CD8-positive, alpha-beta memory T cell (primary cell): ENCODE measurements at regions not wholly inside any gene's neighbourhood (a gene's known extent, or its start where the extent isn't known, plus 50 kb on each side); places are given as distances from the start of the nearest gene placed in this dataset.

ENCODE experiments used
- CTCF ChIA-PET: fragments of 350-600 bp; sonication (Branson Sonifier 250); formaldehyde crosslinking; loops from one replicate; lab custom pipeline; 2021; ENCODE audit warnings: antibody characterized with exemption; lab: Charles Lee
- POLR2A ChIA-PET: fragments of 350-600 bp; sonication (Branson Sonifier 250); formaldehyde crosslinking; loops from one replicate; lab custom pipeline; 2021; ENCODE audit warnings: antibody characterized with exemption; lab: Charles Lee
- DNase-seq, 5 donors: peaks; one replicate each; pipeline versions ENCODE4 v3.0.0 to v3.0.0-alpha.2; 2020 to 2022; ENCODE audit warnings: mixed read lengths in 1 of 5
- H3K27ac ChIP-seq: one replicate; pipeline ENCODE4 v1.7.0; 2013; ENCODE audit warnings: low read depth, mild to moderate bottlenecking, low read length, moderate library complexity
- H3K27me3 ChIP-seq: 2 replicates; pipeline ENCODE4 v1.7.0; 2013; ENCODE audit warnings: low read length, mild to moderate bottlenecking; ENCODE audit not compliant: insufficient read depth, poor library complexity, severe bottlenecking
- H3K36me3 ChIP-seq: 2 replicates; pipeline ENCODE4 v1.7.0; 2013; ENCODE audit warnings: mild to moderate bottlenecking, low read length, moderate library complexity; ENCODE audit not compliant: insufficient read depth
- H3K4me1 ChIP-seq: 2 replicates; pipeline ENCODE4 v1.7.0; 2013; ENCODE audit warnings: mild to moderate bottlenecking, low read length, moderate library complexity; ENCODE audit not compliant: insufficient read depth
- H3K4me3 ChIP-seq: 2 replicates; pipeline ENCODE4 v1.7.0; 2013; ENCODE audit warnings: mild to moderate bottlenecking, low read length
- H3K9me3 ChIP-seq: 2 replicates; pipeline ENCODE4 v1.7.0; 2013; ENCODE audit warnings: mild to moderate bottlenecking, low read length
- H3K27ac Mint-ChIP-seq, 8 donors: one replicate each; pipeline ENCODE4 v1.8.0; 2020 to 2021; ENCODE audit warnings: mixed read lengths in 8 of 8, mild to moderate bottlenecking in 6 of 8, inconsistent platforms in 3 of 8, moderate library complexity in 3 of 8
- H3K27me3 Mint-ChIP-seq, 2 donors: one replicate each; pipeline ENCODE4 v1.8.0; 2020 to 2021; ENCODE audit warnings: mixed read lengths in 2 of 2, mild to moderate bottlenecking in 1 of 2, moderate library complexity in 1 of 2
- H3K36me3 Mint-ChIP-seq, 3 donors: one replicate each; pipeline ENCODE4 v1.8.0; 2020 to 2021; ENCODE audit warnings: mixed read lengths in 3 of 3, inconsistent platforms in 1 of 3, mild to moderate bottlenecking in 1 of 3
- H3K4me1 Mint-ChIP-seq, 3 donors: one replicate each; pipeline ENCODE4 v1.8.0; 2020 to 2021; ENCODE audit warnings: mixed read lengths in 3 of 3, inconsistent platforms in 1 of 3, mild to moderate bottlenecking in 1 of 3
- H3K4me3 Mint-ChIP-seq, 7 donors: one replicate each; pipeline ENCODE4 v1.8.0; 2020 to 2021; ENCODE audit warnings: mixed read lengths in 7 of 7, mild to moderate bottlenecking in 6 of 7, moderate library complexity in 4 of 7, inconsistent platforms in 2 of 7
- H3K9me3 Mint-ChIP-seq, 5 donors: one replicate each; pipeline ENCODE4 v1.8.0; 2020 to 2022; ENCODE audit warnings: mixed read lengths in 5 of 5, mild to moderate bottlenecking in 3 of 5, moderate library complexity in 2 of 5, inconsistent platforms in 1 of 5

- ChIA-PET POLR2A (no interaction called here), CTCF (no interaction called here)
- H3K9me3 ChIP-seq: no peaks in the 10 kb centered on the region
- no peaks in the 10 kb centered on the region for H3K4me1 Mint-ChIP-seq
- H3K27ac Mint-ChIP-seq: no peak overlapping the region
- no peaks in the 10 kb centered on the region for H3K4me1 ChIP-seq
- H3K4me3 Mint-ChIP-seq: no peak overlapping the region
- H3K9me3 Mint-ChIP-seq: peaks cover 2 to 16% (median 6%) of the 10 kb centered on the region in 5 donors
- no peaks in the 10 kb centered on the region for H3K27me3 Mint-ChIP-seq
- H3K27me3 ChIP-seq: no peaks in the 10 kb centered on the region
- no peaks in the 10 kb centered on the region for H3K36me3 Mint-ChIP-seq
- H3K36me3 ChIP-seq: no peaks in the 10 kb centered on the region
- no peak overlapping the region for H3K27ac ChIP-seq
- DNase-seq: no peak
- H3K4me3 ChIP-seq: no peak overlapping the region
Measured at GRCh38 chr13:64531400-64531799, 2698.7 kb downstream of the PCDH9 start.

DNA sequence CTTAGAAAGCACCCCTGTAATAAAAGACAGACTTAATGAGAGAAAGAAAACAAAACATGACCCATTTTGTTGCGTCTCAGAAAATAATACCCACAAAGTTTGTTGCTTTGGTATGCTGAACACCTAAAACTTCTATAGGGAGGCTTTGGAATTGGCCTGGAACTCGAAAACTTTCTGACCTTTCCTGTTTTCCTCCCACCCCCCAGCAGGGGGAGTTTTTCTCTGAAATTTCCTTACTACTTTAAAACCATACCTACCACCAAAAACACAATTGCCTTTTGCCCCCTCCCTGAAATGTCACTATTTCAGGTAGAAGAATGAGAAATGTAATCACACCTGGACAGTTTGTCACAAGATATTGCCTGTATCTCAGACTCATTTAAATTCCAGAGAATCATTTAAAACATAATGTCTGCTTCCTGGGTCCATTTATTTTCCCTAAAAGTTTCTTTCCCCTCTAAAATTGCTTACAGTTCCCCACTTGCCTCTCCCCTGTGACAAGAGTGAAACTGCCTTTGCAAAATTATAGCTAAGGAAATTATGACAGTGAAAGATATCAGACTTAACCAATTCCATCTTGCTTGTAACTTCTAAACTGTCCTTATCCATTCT, 2700.2 kb downstream of the PCDH9 start:
- Mint-ChIP-seq H3K36me3 (no peaks in the 10 kb centered on the region), H3K4me1 (no peaks in the 10 kb centered on the region), H3K4me3 (no peak overlapping the region), H3K9me3 (peaks cover 4 to 24% (median 12%) of the 10 kb centered on the region in 5 donors), H3K27ac (no peak overlapping the region), H3K27me3 (no peaks in the 10 kb centered on the region)
- no peak for DNase-seq
- ChIA-PET CTCF (no interaction called here), POLR2A (no interaction called here)
- no peaks in the 10 kb centered on the region for H3K36me3 ChIP-seq
- no peaks in the 10 kb centered on the region for H3K9me3 ChIP-seq
- no peaks in the 10 kb centered on the region for H3K4me1 ChIP-seq
- no peak overlapping the region for H3K27ac ChIP-seq
- H3K4me3 ChIP-seq: no peak overlapping the region
- H3K27me3 ChIP-seq: no peaks in the 10 kb centered on the region

GRCh38 chr13:64528838-64529237, 2701.3 kb downstream of the PCDH9 start:
- no peak for DNase-seq
- H3K27ac ChIP-seq: no peak overlapping the region
- H3K4me3 ChIP-seq: no peak overlapping the region
- Mint-ChIP-seq H3K9me3 (peaks cover 4 to 19% (median 12%) of the 10 kb centered on the region in 5 donors), H3K4me3 (no peak overlapping the region), H3K27ac (no peak overlapping the region), H3K27me3 (no peaks in the 10 kb centered on the region), H3K36me3 (no peaks in the 10 kb centered on the region), H3K4me1 (no peaks in the 10 kb centered on the region)
- CTCF ChIA-PET: no interaction called here
- no peaks in the 10 kb centered on the region for H3K9me3 ChIP-seq
- POLR2A ChIA-PET: no interaction called here
- no peaks in the 10 kb centered on the region for H3K4me1 ChIP-seq
- H3K27me3 ChIP-seq: no peaks in the 10 kb centered on the region
- no peaks in the 10 kb centered on the region for H3K36me3 ChIP-seq

DNA sequence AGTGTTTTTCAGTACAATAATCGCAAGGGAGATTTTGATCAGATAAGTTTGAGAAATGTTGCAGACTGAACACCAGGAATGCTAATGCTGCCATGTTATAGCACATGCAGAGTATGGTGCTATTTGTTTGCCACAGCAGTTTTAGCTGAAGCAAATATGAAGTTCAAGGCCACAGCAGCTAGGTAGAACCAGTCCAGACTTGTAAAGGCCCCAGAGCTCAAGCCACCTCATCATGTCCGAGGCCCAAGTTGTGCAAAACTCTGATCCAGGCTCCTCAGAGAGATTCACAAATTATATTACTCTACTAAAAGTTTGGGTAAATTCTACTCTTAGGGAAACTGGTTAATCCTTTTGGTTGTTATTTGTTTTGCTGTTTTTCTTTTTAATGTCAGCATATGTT, 2702.6 kb downstream of the PCDH9 start:
- Histone ChIP-seq H3K27me3 (no peaks in the 10 kb centered on the region), H3K4me3 (no peak overlapping the region), H3K36me3 (no peaks in the 10 kb centered on the region), H3K27ac (no peak overlapping the region), H3K4me1 (no peaks in the 10 kb centered on the region), H3K9me3 (no peaks in the 10 kb centered on the region)
- no peaks in the 10 kb centered on the region for H3K4me1 Mint-ChIP-seq
- no peaks in the 10 kb centered on the region for H3K36me3 Mint-ChIP-seq
- peaks cover 4 to 26% (median 9%) of the 10 kb centered on the region in 5 donors for H3K9me3 Mint-ChIP-seq
- no peak overlapping the region for H3K27ac Mint-ChIP-seq
- no peak for DNase-seq
- H3K4me3 Mint-ChIP-seq: no peak overlapping the region
- ChIA-PET CTCF (no interaction called here), POLR2A (no interaction called here)
- no peaks in the 10 kb centered on the region for H3K27me3 Mint-ChIP-seq

GRCh38 chr13:64525687-64526086, 2704.4 kb downstream of the PCDH9 start:
- H3K27ac Mint-ChIP-seq: no peak overlapping the region
- H3K27me3 ChIP-seq: no peaks in the 10 kb centered on the region

DNA sequence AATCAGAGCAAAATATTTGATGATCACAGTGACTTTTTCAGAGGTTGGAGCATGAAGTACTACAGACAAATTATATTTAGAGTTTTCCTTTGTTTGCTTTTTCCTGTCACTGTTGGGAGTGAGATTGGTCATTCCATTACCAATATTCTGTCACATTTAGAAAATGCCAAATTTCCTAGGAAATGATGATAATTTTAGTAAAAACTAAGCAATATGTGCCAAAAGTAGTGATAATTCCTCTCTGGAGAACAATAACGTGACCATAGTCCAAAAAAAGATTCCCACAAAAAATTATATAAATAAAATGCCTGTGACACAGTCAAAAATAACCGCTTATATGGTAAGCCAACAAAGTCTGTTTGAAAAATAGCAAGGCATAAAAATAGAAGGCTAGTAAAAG, 2719.4 kb downstream of the PCDH9 start:
- ChIA-PET POLR2A (no interaction called here), CTCF (no interaction called here)
- Mint-ChIP-seq H3K9me3 (peaks cover 2 to 25% (median 15%) of the 10 kb centered on the region in 5 donors), H3K27ac (no peak overlapping the region), H3K4me3 (no peak overlapping the region), H3K27me3 (no peaks in the 10 kb centered on the region), H3K4me1 (no peaks in the 10 kb centered on the region), H3K36me3 (no peaks in the 10 kb centered on the region)
- H3K36me3 ChIP-seq: no peaks in the 10 kb centered on the region
- DNase-seq: no peak
- no peaks in the 10 kb centered on the region for H3K9me3 ChIP-seq
- no peaks in the 10 kb centered on the region for H3K4me1 ChIP-seq
- H3K27ac ChIP-seq: no peak overlapping the region
- H3K4me3 ChIP-seq: no peak overlapping the region
- no peaks in the 10 kb centered on the region for H3K27me3 ChIP-seq

More at GRCh38 chr13:64525687-64526086, 2704.4 kb downstream of the PCDH9 start:
- ChIA-PET POLR2A (no interaction called here), CTCF (no interaction called here)
- Histone ChIP-seq H3K9me3 (no peaks in the 10 kb centered on the region), H3K36me3 (no peaks in the 10 kb centered on the region), H3K27ac (no peak overlapping the region), H3K4me3 (no peak overlapping the region), H3K4me1 (no peaks in the 10 kb centered on the region)
- peaks cover 4 to 34% (median 11%) of the 10 kb centered on the region in 5 donors for H3K9me3 Mint-ChIP-seq
- no peaks in the 10 kb centered on the region for H3K27me3 Mint-ChIP-seq
- DNase-seq: no peak
- H3K4me3 Mint-ChIP-seq: no peak overlapping the region
- H3K36me3 Mint-ChIP-seq: no peaks in the 10 kb centered on the region
- H3K4me1 Mint-ChIP-seq: no peaks in the 10 kb centered on the region

DNA sequence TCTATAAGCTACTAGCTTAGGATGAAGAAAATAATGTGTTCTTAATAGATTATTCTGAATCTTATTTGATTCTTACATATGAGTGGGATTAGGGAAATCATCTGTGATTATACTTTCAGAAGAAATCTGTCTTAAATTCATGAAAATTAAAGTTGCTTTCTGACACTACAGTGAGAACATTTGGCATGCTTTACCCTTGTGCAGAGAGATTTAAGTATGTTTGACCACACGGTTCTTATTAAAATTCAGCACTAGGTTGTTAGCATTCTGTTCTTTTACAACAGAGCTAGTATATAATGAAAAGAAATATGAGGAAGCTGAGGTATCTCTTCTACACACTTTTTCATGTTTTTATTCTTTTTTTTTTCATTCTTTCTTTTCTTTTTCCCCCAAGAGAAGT, 2723.9 kb downstream of the PCDH9 start:
- H3K4me3 Mint-ChIP-seq: no peak overlapping the region
- H3K9me3 Mint-ChIP-seq: peaks cover 5 to 31% (median 8%) of the 10 kb centered on the region in 5 donors
- no peaks in the 10 kb centered on the region for H3K36me3 Mint-ChIP-seq
- ChIA-PET CTCF (no interaction called here), POLR2A (no interaction called here)
- Histone ChIP-seq H3K4me3 (no peak overlapping the region), H3K4me1 (no peaks in the 10 kb centered on the region), H3K27me3 (no peaks in the 10 kb centered on the region), H3K36me3 (no peaks in the 10 kb centered on the region), H3K9me3 (no peaks in the 10 kb centered on the region), H3K27ac (no peak overlapping the region)
- H3K4me1 Mint-ChIP-seq: no peaks in the 10 kb centered on the region
- H3K27ac Mint-ChIP-seq: no peak overlapping the region
- DNase-seq: no peak
- H3K27me3 Mint-ChIP-seq: no peaks in the 10 kb centered on the region

- H3K9me3 Mint-ChIP-seq: peaks cover 5 to 31% (median 8%) of the 10 kb centered on the region in 5 donors
- no peaks in the 10 kb centered on the region for H3K27me3 ChIP-seq
- ChIA-PET CTCF (no interaction called here), POLR2A (no interaction called here)
- H3K36me3 ChIP-seq: no peaks in the 10 kb centered on the region
- H3K4me1 Mint-ChIP-seq: no peaks in the 10 kb centered on the region
- H3K4me3 Mint-ChIP-seq: no peak overlapping the region
- DNase-seq: no peak
- H3K27me3 Mint-ChIP-seq: no peaks in the 10 kb centered on the region
- no peaks in the 10 kb centered on the region for H3K36me3 Mint-ChIP-seq
- no peak overlapping the region for H3K27ac Mint-ChIP-seq
- H3K9me3 ChIP-seq: no peaks in the 10 kb centered on the region
- H3K4me1 ChIP-seq: no peaks in the 10 kb centered on the region
- no peak overlapping the region for H3K27ac ChIP-seq
- H3K4me3 ChIP-seq: no peak overlapping the region
Measured at GRCh38 chr13:64505336-64505910, 2724.7 kb downstream of the PCDH9 start.
